H1 (cell line): ENCODE measurements at regions not wholly inside any gene's neighbourhood (a gene's known extent, or its start where the extent isn't known, plus 50 kb on each side); places are given as distances from the start of the nearest gene placed in this dataset.

ENCODE experiments used
- CTCF ChIA-PET: fragments of 300-600 bp; sonication (Branson Sonifier 250); formaldehyde crosslinking; loops from one replicate; lab custom pipeline; 2021; ENCODE audit not compliant: partially characterized antibody; lab: Charles Lee
- POLR2A ChIA-PET: fragments of 300-600 bp; sonication (Branson Sonifier 250); formaldehyde crosslinking; loops from one replicate; lab custom pipeline; 2021; ENCODE audit warnings: inconsistent platforms; ENCODE audit not compliant: partially characterized antibody; lab: Charles Lee
- DNase-seq, 2 experiments: peaks; one replicate each; pipeline versions ENCODE4 v3.0.0 to v3.0.0-alpha.2; 2010 to 2022; ENCODE audit warnings: low spot score in 2 of 2, low read depth in 1 of 2, mixed read lengths in 1 of 2
- FAIRE-seq: peaks from 2 replicates; lab custom pipeline; 2011; peaks lifted over from hg19 to GRCh38; lab: Jason Lieb, UNC
- H2AFZ ChIP-seq: 2 replicates; pipeline ENCODE4 v1.8.1; 2012; ENCODE audit warnings: low read length, inconsistent platforms
- H2AK5ac ChIP-seq: 2 replicates; pipeline ENCODE4 v1.6.1; 2013; ENCODE audit warnings: low read depth, low read length
- H2BK120ac ChIP-seq: replicated peaks from 2 replicates; pipeline ENCODE3; 2013; ENCODE audit warnings: low read depth, low read length, inconsistent platforms
- H2BK12ac ChIP-seq: 2 replicates; pipeline ENCODE4 v1.6.1; 2013; ENCODE audit warnings: low read depth, low read length
- H2BK15ac ChIP-seq: 2 replicates; pipeline ENCODE4 v1.6.1; 2013; ENCODE audit warnings: low read length
- H2BK20ac ChIP-seq: 2 replicates; pipeline ENCODE4 v1.6.1; 2013; ENCODE audit warnings: low read length
- H2BK5ac ChIP-seq: 2 replicates; pipeline ENCODE4 v1.6.1; 2013; ENCODE audit warnings: low read depth, low read length
- H3K14ac ChIP-seq: 2 replicates; pipeline ENCODE4 v1.6.1; 2013; ENCODE audit warnings: inconsistent platforms; ENCODE audit not compliant: insufficient read length
- H3K18ac ChIP-seq: 2 replicates; pipeline ENCODE4 v1.6.1; 2013; ENCODE audit warnings: low read length; ENCODE audit errors: extremely low read depth
- H3K23ac ChIP-seq: 2 replicates; pipeline ENCODE4 v1.6.1; 2013; ENCODE audit warnings: inconsistent platforms; ENCODE audit not compliant: insufficient read length
- H3K23me2 ChIP-seq: 2 replicates; pipeline ENCODE4 v1.6.1; 2013; ENCODE audit warnings: low read depth, low read length
- H3K27ac ChIP-seq: 2 replicates; pipeline ENCODE4 v1.6.1; 2011; ENCODE audit warnings: low read depth, low read length, inconsistent platforms
- H3K27me3 ChIP-seq, 4 experiments: replicated peaks in 1 of 4; 1 replicate in 1 of 4; 2 replicates in 3 of 4; pipeline versions ENCODE4 v1.6.1 to v1.8.1; 2011 to 2013; ENCODE audit warnings: low read length in 3 of 4, mild to moderate bottlenecking in 3 of 4, inconsistent platforms in 2 of 4, mixed read lengths in 2 of 4, moderate library complexity in 1 of 4; ENCODE audit not compliant: control insufficient read depth in 3 of 4, insufficient read depth in 3 of 4; ENCODE audit errors: extremely low read depth in 1 of 4
- H3K36me3 ChIP-seq, 4 experiments: 2 replicates each; pipeline versions ENCODE4 v1.6.1 to v1.8.1; 2011 to 2013; ENCODE audit warnings: mild to moderate bottlenecking in 4 of 4, low read length in 3 of 4, moderate library complexity in 2 of 4, control low read depth in 1 of 4, inconsistent platforms in 1 of 4; ENCODE audit not compliant: insufficient read depth in 4 of 4, control insufficient read depth in 2 of 4
- H3K4ac ChIP-seq: replicated peaks from 2 replicates; pipeline ENCODE3; 2013; ENCODE audit warnings: low read length, low read depth, mixed read lengths, inconsistent platforms; ENCODE audit not compliant: insufficient read length
- H3K4me1 ChIP-seq, 4 experiments: replicated peaks in 1 of 4; 1 replicate in 1 of 4; 2 replicates in 3 of 4; pipeline versions ENCODE4 v1.6.1 to v1.8.1; 2011 to 2013; ENCODE audit warnings: low read length in 3 of 4, inconsistent platforms in 2 of 4, mixed read lengths in 1 of 4; ENCODE audit not compliant: insufficient read depth in 4 of 4, control insufficient read depth in 3 of 4
- H3K4me2 ChIP-seq, 2 experiments: 2 replicates each; pipeline versions ENCODE4 v1.6.1 to v1.8.1; 2011 to 2013; ENCODE audit warnings: low read depth in 2 of 2, low read length in 2 of 2, control low read depth in 1 of 2, inconsistent platforms in 1 of 2, mild to moderate bottlenecking in 1 of 2; ENCODE audit not compliant: insufficient read depth in 1 of 2
- H3K4me3 ChIP-seq, 4 experiments: fragments of 200-600, 300-600 bp in 1 of 4; sonication (generic), shearing (Covaris generic), sonication (Bioruptor Twin) in 1 of 4; 2 replicates each; pipeline versions ENCODE4 v1.5.1 to v1.8.1; 2011 to 2016; ENCODE audit warnings: low read length in 4 of 4, low read depth in 3 of 4, control low read depth in 2 of 4, inconsistent platforms in 2 of 4, mild to moderate bottlenecking in 2 of 4, mixed read lengths in 1 of 4, moderate library complexity in 1 of 4; ENCODE audit not compliant: insufficient read depth in 2 of 4; ENCODE audit errors: extremely low read depth in 1 of 4
- H3K56ac ChIP-seq: replicated peaks from 2 replicates; pipeline ENCODE3; 2013; ENCODE audit warnings: low read depth, mild to moderate bottlenecking, mixed read lengths, low read length, inconsistent platforms; ENCODE audit not compliant: insufficient read length
- H3K79me1 ChIP-seq: 2 replicates; pipeline ENCODE4 v1.6.1; 2013; ENCODE audit warnings: low read depth, low read length, control low read depth
- H3K79me2 ChIP-seq, 2 experiments: 2 replicates each; pipeline versions ENCODE4 v1.6.1 to v1.8.1; 2012 to 2013; ENCODE audit warnings: low read length in 2 of 2, mild to moderate bottlenecking in 2 of 2, inconsistent platforms in 1 of 2; ENCODE audit not compliant: insufficient read depth in 2 of 2, control insufficient read depth in 1 of 2
- H3K9ac ChIP-seq, 4 experiments: replicated peaks in 1 of 4; 1 replicate in 1 of 4; 2 replicates in 3 of 4; pipeline versions ENCODE4 v1.6.1 to v1.8.1; 2011 to 2013; ENCODE audit warnings: low read depth in 3 of 4, low read length in 3 of 4, control low read depth in 2 of 4, mild to moderate bottlenecking in 2 of 4, moderate library complexity in 2 of 4, inconsistent platforms in 1 of 4; ENCODE audit errors: extremely low read depth in 1 of 4
- H3K9me3 ChIP-seq, 2 experiments: 2 replicates each; pipeline versions ENCODE4 v1.6.1 to v1.8.1; 2012 to 2013; ENCODE audit warnings: mild to moderate bottlenecking in 2 of 2, moderate library complexity in 2 of 2, control low read depth in 1 of 2, inconsistent platforms in 1 of 2, low read depth in 1 of 2, low read length in 1 of 2, mixed read lengths in 1 of 2; ENCODE audit not compliant: insufficient read depth in 2 of 2
- H4K20me1 ChIP-seq, 2 experiments: replicated peaks in 1 of 2; 2 replicates each; pipeline versions ENCODE3 to v1.8.1; 2011 to 2013; ENCODE audit warnings: inconsistent platforms in 2 of 2, low read length in 2 of 2, mild to moderate bottlenecking in 1 of 2; ENCODE audit not compliant: insufficient read depth in 2 of 2, control insufficient read depth in 1 of 2
- H4K5ac ChIP-seq: 2 replicates; pipeline ENCODE4 v1.6.1; 2013; ENCODE audit warnings: low read length, low read depth, mixed read lengths, inconsistent platforms; ENCODE audit not compliant: insufficient read length
- H4K8ac ChIP-seq: 2 replicates; pipeline ENCODE4 v1.8.0; 2013; ENCODE audit warnings: mild to moderate bottlenecking, moderate library complexity, low read length, inconsistent platforms; ENCODE audit not compliant: insufficient read depth; ENCODE audit errors: extremely low read depth
- H4K91ac ChIP-seq: replicated peaks from 2 replicates; pipeline ENCODE3; 2013; ENCODE audit warnings: low read length, mixed read lengths, inconsistent platforms; ENCODE audit not compliant: insufficient read length
- CBX5 ChIP-seq: fragments of 300-800, 300-1000 bp; sonication (generic); IDR thresholded peaks from 2 replicates; pipeline ENCODE4 v1.7.1; 2016; ENCODE audit warnings: antibody characterized with exemption, low read length, low read depth
- FOSL1 ChIP-seq: IDR thresholded peaks from 2 replicates; pipeline ENCODE4 v1.6.1; 2011; ENCODE audit warnings: mild to moderate bottlenecking, low read depth, low read length, moderate library complexity; ENCODE audit not compliant: insufficient read depth
- HDAC2 ChIP-seq, 2 experiments: fragments of 300-600 bp in 1 of 2; sonication (generic) in 1 of 2; IDR thresholded peaks; 2 replicates each; pipeline ENCODE4 v1.6.1; 2011 to 2012; ENCODE audit warnings: low read depth in 2 of 2, low read length in 2 of 2, mild to moderate bottlenecking in 2 of 2, moderate library complexity in 2 of 2, borderline replicate concordance in 1 of 2, inconsistent platforms in 1 of 2
- JUN ChIP-seq: IDR thresholded peaks from 2 replicates; pipeline ENCODE4 v1.6.1; 2011; ENCODE audit warnings: low read depth, mild to moderate bottlenecking, improper control_type of control experiment, low read length
- PHF8 ChIP-seq: fragments of 200-600 bp; sonication (generic); conservative IDR thresholded peaks from 2 replicates; pipeline ENCODE4 v1.7.1; 2012; ENCODE audit warnings: low read depth, mild to moderate bottlenecking, inconsistent platforms, low read length, moderate library complexity
- SIN3A ChIP-seq, 2 experiments: IDR thresholded peaks in 1 of 2; conservative IDR thresholded peaks in 1 of 2; 2 replicates each; pipeline ENCODE4 v1.6.1; 2011 to 2012; ENCODE audit warnings: low read length in 2 of 2, improper control_type of control experiment in 1 of 2, low read depth in 1 of 2, mild to moderate bottlenecking in 1 of 2
- SIX5 ChIP-seq: IDR thresholded peaks from 2 replicates; pipeline ENCODE4 v1.6.1; 2011; ENCODE audit warnings: mild to moderate bottlenecking, low read depth, low read length
- SP4 ChIP-seq: IDR thresholded peaks from 2 replicates; pipeline ENCODE4 v1.6.1; 2012; ENCODE audit warnings: low read length, inconsistent platforms
- TAF1 ChIP-seq: IDR thresholded peaks from 2 replicates; pipeline ENCODE4 v1.6.1; 2011; ENCODE audit warnings: mild to moderate bottlenecking, low read depth, low read length
- ZNF274 ChIP-seq: IDR thresholded peaks from 2 replicates; pipeline ENCODE4 v1.7.0; 2012; ENCODE audit warnings: low read length, borderline replicate concordance; ENCODE audit errors: extremely low read depth
- whole genome bisulfite sequencing, 2 experiments: shearing (Covaris generic) in 1 of 2; methylation state at CpG; one replicate each; pipeline versions ENCODE4 v1.1.6 to v1.1.7; 2013 to 2015; ENCODE audit warnings: low lambda C conversion rate in 2 of 2, mixed read lengths in 2 of 2, inconsistent platforms in 1 of 2, low coverage in 1 of 2, missing lambda C conversion rate in 1 of 2; ENCODE audit not compliant: insufficient replicate concordance in 2 of 2, insufficient coverage in 1 of 2, insufficient read length in 1 of 2; ENCODE audit errors: extremely low coverage in 1 of 2, missing lambda C conversion rate in 1 of 2; 5-methylcytosine and 5-hydroxymethylcytosine counted together
- TF ChIP-seq, protein P1 (sequence below): IDR thresholded peaks from 2 replicates; pipeline ENCODE4 v1.6.1; 2012; ENCODE audit warnings: low read length, inconsistent platforms

DNA sequence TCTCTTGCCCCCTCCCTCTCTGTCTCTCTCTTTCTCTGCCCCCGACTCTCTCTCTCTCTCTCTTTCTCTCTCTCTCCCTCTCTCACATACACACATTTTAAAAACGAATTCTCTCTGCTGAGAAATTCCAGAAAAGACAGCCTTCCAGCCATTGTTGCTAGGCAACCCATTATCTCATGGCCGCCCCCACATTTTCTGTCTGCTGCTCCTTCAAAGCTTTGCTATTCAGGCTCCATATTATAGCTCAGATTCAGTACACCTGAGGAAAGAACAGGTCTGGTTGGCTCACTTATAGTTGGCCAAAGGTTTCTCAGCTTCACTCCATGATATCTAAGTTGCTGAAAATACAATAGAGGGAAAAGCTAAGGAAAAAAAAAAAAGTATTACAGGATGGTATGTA is 174.4 kb upstream of the RADX start:
- DNase-seq: no peak
- Histone ChIP-seq H3K27ac (no peak overlapping the region), H3K79me1 (no peaks in the 10 kb centered on the region), H4K8ac (no peak overlapping the region), H3K4ac (no peak overlapping the region), H3K4me1 (no peaks in the 10 kb centered on the region), H2AK5ac (no peak overlapping the region), H3K18ac (no peak overlapping the region), H3K4me3 (no peak overlapping the region), H4K91ac (no peak overlapping the region), H3K23me2 (no peaks in the 10 kb centered on the region), H2BK20ac (no peak overlapping the region), H2BK120ac (no peak overlapping the region), H3K4me2 (no peak overlapping the region), H3K56ac (no peak overlapping the region), H3K9ac (no peak overlapping the region), H2BK15ac (no peak overlapping the region)
- ChIA-PET POLR2A (no interaction called here), CTCF (interaction anchor here (1.7 kb wide), 1 partner anchor 44 kb away, joined by 6 read pairs; no protein-coding TSS in a partner anchor)
- no peak for TF ChIP-seq SP4
- TF ChIP-seq ZNF274: no peak
- TF ChIP-seq TAF1: no peak
- no peak for TF ChIP-seq SIX5
- TF ChIP-seq SIN3A (conservative IDR thresholded peaks at IDR 0.05 in 1 of 2, IDR thresholded peaks at IDR 0.05 in 1 of 2; ENCODE audit: low read depth in 1 of 2, low read length in 2 of 2): no peak
- no peak for TF ChIP-seq FOSL1
- TF ChIP-seq, protein P1, sequence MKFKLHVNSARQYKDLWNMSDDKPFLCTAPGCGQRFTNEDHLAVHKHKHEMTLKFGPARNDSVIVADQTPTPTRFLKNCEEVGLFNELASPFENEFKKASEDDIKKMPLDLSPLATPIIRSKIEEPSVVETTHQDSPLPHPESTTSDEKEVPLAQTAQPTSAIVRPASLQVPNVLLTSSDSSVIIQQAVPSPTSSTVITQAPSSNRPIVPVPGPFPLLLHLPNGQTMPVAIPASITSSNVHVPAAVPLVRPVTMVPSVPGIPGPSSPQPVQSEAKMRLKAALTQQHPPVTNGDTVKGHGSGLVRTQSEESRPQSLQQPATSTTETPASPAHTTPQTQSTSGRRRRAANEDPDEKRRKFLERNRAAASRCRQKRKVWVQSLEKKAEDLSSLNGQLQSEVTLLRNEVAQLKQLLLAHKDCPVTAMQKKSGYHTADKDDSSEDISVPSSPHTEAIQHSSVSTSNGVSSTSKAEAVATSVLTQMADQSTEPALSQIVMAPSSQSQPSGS: no peak
- no peak for TF ChIP-seq PHF8
- TF ChIP-seq CBX5: no peak
- no peak for TF ChIP-seq JUN
- TF ChIP-seq HDAC2 (IDR thresholded peaks at IDR 0.05; ENCODE audit: borderline replicate concordance in 1 of 2, low read depth in 2 of 2, low read length in 2 of 2): no peak
- TF ChIP-seq, all 59 proteins: peak for 0
- no peak for FAIRE-seq
- H4K5ac ChIP-seq: no peak overlapping the region
- no peak overlapping the region for H3K23ac ChIP-seq
- no peak overlapping the region for H2AFZ ChIP-seq
- H2BK12ac ChIP-seq: no peak overlapping the region
- H3K36me3 ChIP-seq: no peaks in the 10 kb centered on the region
- H3K9me3 ChIP-seq: peaks cover 0 to 4% of the 10 kb centered on the region in 2 experiments; a peak in 1 of 4 replicates
- H3K14ac ChIP-seq: no peak overlapping the region
- H3K79me2 ChIP-seq: no peaks in the 10 kb centered on the region
- 67% methylated on average over 1 of the region's 3 CpGs; no CpG with 5 or more reads in 1 of the 2 experiments for WGBS, 2 experiments
- H2BK5ac ChIP-seq: no peak overlapping the region
- H3K27me3 ChIP-seq: no peaks in the 10 kb centered on the region
- H4K20me1 ChIP-seq: no peaks in the 10 kb centered on the region
